ENCODE measurements at regions not wholly inside any gene's neighbourhood (a gene's known extent, or its start where the extent isn't known, plus 50 kb on each side); places are given as distances from the start of the nearest gene placed in this dataset.

GRCh38 chr2:239581352-239581901, 180.6 kb upstream of the HDAC4 start:
- ATAC-seq (ENCODE audit: low FRiP score) (no peak), DNase-seq (ENCODE audit: low spot score) (peak; percentile 7)
- TF ChIP-seq CTCF (IDR thresholded peaks at IDR 0.05): no peak

DNA sequence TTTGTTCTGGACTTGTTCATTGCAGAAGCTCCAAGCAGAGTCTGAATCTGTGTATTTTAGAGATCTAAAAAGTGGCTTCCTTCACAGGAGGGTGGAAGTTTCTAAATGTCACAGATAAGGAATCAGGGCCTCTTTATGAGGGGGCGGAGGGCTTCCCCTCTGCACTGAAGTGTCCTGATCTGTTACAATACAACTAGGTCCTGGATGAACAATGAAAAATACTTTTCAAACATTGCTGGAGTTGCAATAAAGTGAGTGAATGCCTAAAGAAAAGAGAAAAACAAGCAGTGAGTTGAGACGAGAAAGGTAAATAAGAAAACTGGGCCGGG, 179.3 kb upstream of the HDAC4 start:
- ATAC-seq (ENCODE audit: low FRiP score) (no peak), DNase-seq (ENCODE audit: low spot score) (no peak)
- no peak for TF ChIP-seq CTCF (IDR thresholded peaks at IDR 0.05)

- no peak for TF ChIP-seq CTCF (IDR thresholded peaks at IDR 0.05)
- DNase-seq (ENCODE audit: low spot score): peak; percentile 6
- ATAC-seq (ENCODE audit: low FRiP score): no peak
These were observed 178.8 kb upstream of the HDAC4 start for GRCh38 chr2:239579524-239580198.

GRCh38 chr2:239579081-239579480, 178.3 kb upstream of the HDAC4 start:
- ATAC-seq (ENCODE audit: low FRiP score): no peak
- DNase-seq (ENCODE audit: low spot score): no peak
- no peak for TF ChIP-seq CTCF (IDR thresholded peaks at IDR 0.05)

DNA sequence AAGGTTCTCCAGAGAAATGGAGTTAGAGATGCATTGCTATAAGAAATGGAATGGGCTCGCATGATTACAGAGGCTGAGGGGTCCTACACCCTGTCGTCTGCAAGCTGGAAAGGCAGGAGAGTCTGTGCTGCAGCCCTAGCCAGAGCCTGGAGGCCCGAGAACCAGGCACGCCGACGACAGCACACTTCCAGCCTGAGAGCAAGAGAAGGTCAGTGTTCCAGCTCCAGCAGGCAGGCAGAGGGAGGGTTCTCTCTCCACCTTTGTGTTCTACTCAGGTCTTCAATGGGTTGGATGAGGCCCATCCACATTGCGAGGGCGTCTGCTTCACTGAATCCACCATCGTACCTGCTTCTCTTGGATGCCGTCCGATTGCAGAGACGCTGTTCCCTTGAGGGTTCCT, 177.6 kb upstream of the HDAC4 start:
- DNase-seq (ENCODE audit: low spot score): no peak
- ATAC-seq (ENCODE audit: low FRiP score): no peak
- no peak for TF ChIP-seq CTCF (IDR thresholded peaks at IDR 0.05)

GRCh38 chr2:239577935-239578334, 177.1 kb upstream of the HDAC4 start:
- TF ChIP-seq CTCF (IDR thresholded peaks at IDR 0.05): no peak
- DNase-seq (ENCODE audit: low spot score): no peak

More at GRCh38 chr2:239577935-239578334, 177.1 kb upstream of the HDAC4 start:
- ATAC-seq (ENCODE audit: low FRiP score): no peak

All from omental fat pad (tissue), 3 donors.